Upper lobe of left lung (tissue), 6 donors: ENCODE measurements at regions not wholly inside any gene's neighbourhood (a gene's known extent, or its start where the extent isn't known, plus 50 kb on each side); places are given as distances from the start of the nearest gene placed in this dataset.
"Not testable (repeated sequence)": the region's sequence is repeated elsewhere in the genome, so short reads cannot be mapped to it uniquely, and the experiment has no call there.

Source experiments
- ATAC-seq, 2 donors: fragments of 200-7000 bp; cut with Tn5 transposase; one replicate each; pipeline ENCODE4 v1.9.1; 2022; ENCODE audit warnings: mild to moderate bottlenecking in 2 of 2, moderate library complexity in 2 of 2; ENCODE audit not compliant: low FRiP score in 2 of 2
- DNase-seq, 2 donors: peaks; one replicate each; pipeline ENCODE4 v3.0.0-alpha.2; 2019 to 2020
- H3K27ac ChIP-seq, 4 donors: fragments of 200-600 bp; sonication (generic); one replicate each; pipeline ENCODE4 v1.5.1; 2016 to 2019
- H3K27me3 ChIP-seq, 4 donors: fragments of 200-600 bp; sonication (generic); one replicate each; pipeline ENCODE4 v1.5.1; 2017 to 2019
- H3K36me3 ChIP-seq, 4 donors: fragments of 200-600 bp; sonication (generic); one replicate each; pipeline ENCODE4 v1.5.1; 2016 to 2019
- H3K4me1 ChIP-seq, 4 donors: fragments of 200-600 bp; sonication (generic); one replicate each; pipeline ENCODE4 v1.5.1; 2018 to 2019
- H3K4me3 ChIP-seq, 4 donors: fragments of 200-600 bp; sonication (generic); one replicate each; pipeline ENCODE4 v1.5.1; 2017 to 2019; ENCODE audit warnings: mild to moderate bottlenecking in 2 of 4, moderate library complexity in 1 of 4
- H3K9me3 ChIP-seq, 4 donors: fragments of 200-600 bp; sonication (generic); one replicate each; pipeline ENCODE4 v1.5.1; 2018 to 2019
- CTCF ChIP-seq, 6 experiments: fragments of 450-650 bp in 4 of 6; fragments of 200-600 bp in 2 of 6; sonication (generic) in 2 of 6; IDR thresholded peaks; one replicate each; pipeline ENCODE4 v1.5.1; 2016 to 2019; ENCODE audit warnings: antibody characterized with exemption in 6 of 6
- EP300 ChIP-seq, 4 donors: sonication (generic); formaldehyde crosslinking; IDR thresholded peaks; one replicate each; pipeline ENCODE4 v1.5.1; 2017; ENCODE audit warnings: antibody characterized with exemption in 4 of 4, control low read depth in 2 of 4
- POLR2A ChIP-seq, 4 donors: fragments of 450-650 bp; IDR thresholded peaks; one replicate each; pipeline ENCODE4 v1.5.1; 2016 to 2017; ENCODE audit warnings: antibody characterized with exemption in 4 of 4, mild to moderate bottlenecking in 2 of 4
- POLR2AphosphoS5 ChIP-seq, 2 donors: sonication (generic); formaldehyde crosslinking; IDR thresholded peaks; one replicate each; pipeline ENCODE4 v1.5.1; 2017; ENCODE audit warnings: antibody characterized with exemption in 2 of 2
- WGBS, 2 donors: methylation state at CpG; one replicate each; pipeline ENCODE4 v1.1.5; 2017 to 2018; 5-methylcytosine and 5-hydroxymethylcytosine counted together
- donor health status: DM: no; HTN: no; CAD: no; lungs with moderate emphysema.
- donor health status: DM: no; HTN: yes; CAD: no; lungs with severe emphysema.

GRCh38 chr6:55937951-55938690 lies 62.7 kb upstream of the BMP5 start:
- no peaks in the 10 kb centered on the region for H3K4me1 ChIP-seq
- H3K27ac ChIP-seq, result no peak overlapping the region
- no peak for ATAC-seq
- H3K9me3 ChIP-seq, result no peaks in the 10 kb centered on the region
- WGBS, 2 donors, result 66 to 70% methylated on average over 4 of the region's 4 CpGs
- DNase-seq, result no peak
- no peak for TF ChIP-seq EP300 (IDR thresholded peaks at IDR 0.05)
- TF ChIP-seq CTCF (IDR thresholded peaks at IDR 0.05), result no peak
- no peak for TF ChIP-seq POLR2AphosphoS5 (IDR thresholded peaks at IDR 0.05)
- TF ChIP-seq POLR2A (IDR thresholded peaks at IDR 0.05), result no peak
- no peak overlapping the region for H3K4me3 ChIP-seq
- H3K36me3 ChIP-seq, result no peaks in the 10 kb centered on the region
- no peaks in the 10 kb centered on the region for H3K27me3 ChIP-seq

GRCh38 chr6:55937261-55937947 lies 62.0 kb upstream of the BMP5 start:
- H3K4me1 ChIP-seq, result no peaks in the 10 kb centered on the region
- TF ChIP-seq CTCF (IDR thresholded peaks at IDR 0.05) (no peak), POLR2AphosphoS5 (IDR thresholded peaks at IDR 0.05) (no peak), POLR2A (IDR thresholded peaks at IDR 0.05) (no peak), EP300 (IDR thresholded peaks at IDR 0.05) (no peak)
- no peaks in the 10 kb centered on the region for H3K36me3 ChIP-seq
- WGBS, 2 donors, result 72 to 81% methylated on average over 5 of the region's 5 CpGs
- ATAC-seq (no peak), DNase-seq (no peak)
- no peaks in the 10 kb centered on the region for H3K27me3 ChIP-seq
- H3K4me3 ChIP-seq, result no peak overlapping the region
- H3K27ac ChIP-seq, result no peak overlapping the region
- H3K9me3 ChIP-seq, result no peaks in the 10 kb centered on the region

- Histone ChIP-seq H3K27ac (no peak overlapping the region), H3K4me3 (no peak overlapping the region), H3K27me3 (no peaks in the 10 kb centered on the region), H3K36me3 (no peaks in the 10 kb centered on the region), H3K9me3 (no peaks in the 10 kb centered on the region), H3K4me1 (no peaks in the 10 kb centered on the region)
- 67% methylated on average over 3 of the region's 3 CpGs for WGBS, 2 donors
- TF ChIP-seq POLR2AphosphoS5 (IDR thresholded peaks at IDR 0.05) (no peak), EP300 (IDR thresholded peaks at IDR 0.05) (no peak), CTCF (IDR thresholded peaks at IDR 0.05) (no peak), POLR2A (IDR thresholded peaks at IDR 0.05) (no peak)
- DNase-seq (no peak), ATAC-seq (no peak)
Observed at GRCh38 chr6:55931101-55931500, 55.7 kb upstream of the BMP5 start.

GRCh38 chr6:55927713-55928112 lies 52.3 kb upstream of the BMP5 start:
- ATAC-seq, H3K4me1 ChIP-seq, H3K36me3 ChIP-seq, H3K27me3 ChIP-seq, H3K4me3 ChIP-seq, H3K27ac ChIP-seq, H3K9me3 ChIP-seq, DNase-seq: not testable (repeated sequence)
- 73 to 76% methylated on average over 2 of the region's 2 CpGs for WGBS, 2 donors

- Histone ChIP-seq H3K4me1 (no peaks in the 10 kb centered on the region), H3K36me3 (no peaks in the 10 kb centered on the region), H3K27me3 (no peaks in the 10 kb centered on the region), H3K27ac (no peak overlapping the region), H3K4me3 (no peak overlapping the region), H3K9me3 (no peaks in the 10 kb centered on the region)
- no peak for ATAC-seq
- TF ChIP-seq EP300 (IDR thresholded peaks at IDR 0.05) (no peak), POLR2AphosphoS5 (IDR thresholded peaks at IDR 0.05) (no peak), CTCF (IDR thresholded peaks at IDR 0.05) (no peak), POLR2A (IDR thresholded peaks at IDR 0.05) (no peak)
- WGBS, 2 donors, result 84 to 85% methylated on average over 1 of the region's 1 CpG
- no peak for DNase-seq
Observed at GRCh38 chr6:55925292-55925691, 49.9 kb upstream of the BMP5 start.
